DND-41 (cell line): ENCODE measurements at regions not wholly inside any gene's neighbourhood (a gene's known extent, or its start where the extent isn't known, plus 50 kb on each side); places are given as distances from the start of the nearest gene placed in this dataset.

Source experiments
- CTCF ChIP-seq: IDR thresholded peaks from 2 replicates; pipeline ENCODE4 v1.5.1; 2012; ENCODE audit warnings: borderline replicate concordance, low read length, moderate library complexity, mild to moderate bottlenecking; ENCODE audit not compliant: poor library complexity, severe bottlenecking; ENCODE audit errors: extremely low read depth
- EZH2 ChIP-seq: IDR thresholded peaks from 3 replicates; pipeline ENCODE4 v1.6.1; 2012; ENCODE audit warnings: borderline replicate concordance, low read depth, mild to moderate bottlenecking, moderate library complexity, low read length, inconsistent platforms; ENCODE audit not compliant: severe bottlenecking

GRCh38 chr1:239805042-239805441, 286.6 kb upstream of the FMN2 start:
- no peak for TF ChIP-seq CTCF
- no peak for TF ChIP-seq EZH2
